Adrenal gland (tissue), 9 donors: ENCODE measurements at regions not wholly inside any gene's neighbourhood (a gene's known extent, or its start where the extent isn't known, plus 50 kb on each side); places are given as distances from the start of the nearest gene placed in this dataset.

Experiments
- DNase-seq, 7 donors: peaks; one replicate each; pipeline ENCODE4 v3.0.0-alpha.2; 2019 to 2020
- H3K27ac ChIP-seq, 5 donors: fragments of 200-600 bp; sonication (generic) in 4 of 5; 1 replicate in 3 of 5; 2 replicates in 2 of 5; pipeline versions ENCODE4 v1.5.1 to v1.8.0; 2016 to 2020; ENCODE audit warnings: mild to moderate bottlenecking in 1 of 5
- H3K27me3 ChIP-seq: fragments of 200-600 bp; 2 replicates; pipeline ENCODE4 v1.8.0; 2021
- H3K36me3 ChIP-seq, 2 donors: fragments of 200-600 bp; replicated peaks in 1 of 2; 1 replicate in 1 of 2; 2 replicates in 1 of 2; pipeline versions ENCODE4 v1.5.1 to v1.8.0; 2018 to 2022
- H3K4me1 ChIP-seq, 2 donors: fragments of 200-600 bp; replicated peaks in 1 of 2; 1 replicate in 1 of 2; 2 replicates in 1 of 2; pipeline versions ENCODE4 v1.5.1 to v1.8.0; 2018 to 2021
- H3K4me3 ChIP-seq, 4 donors: fragments of 200-600 bp; sonication (generic) in 3 of 4; one replicate each; pipeline ENCODE4 v1.5.1; 2016 to 2018
- H3K9me3 ChIP-seq, 3 donors: fragments of 200-600 bp; sonication (generic) in 1 of 3; replicated peaks in 1 of 3; 1 replicate in 2 of 3; 2 replicates in 1 of 3; pipeline versions ENCODE4 v1.5.1 to v1.8.0; 2016 to 2021
- CTCF ChIP-seq, 6 experiments: fragments of 450-650 bp in 4 of 6; fragments of 200-600 bp in 2 of 6; sonication (generic) in 1 of 6; IDR thresholded peaks; 1 replicate in 5 of 6; 2 replicates in 1 of 6; pipeline versions ENCODE4 v1.5.1 to v1.8.0; 2016 to 2021; ENCODE audit warnings: antibody characterized with exemption in 6 of 6, mild to moderate bottlenecking in 2 of 6, moderate library complexity in 1 of 6
- POLR2A ChIP-seq, 2 donors: fragments of 450-650 bp; IDR thresholded peaks; one replicate each; pipeline ENCODE4 v1.6.1; 2017; ENCODE audit warnings: antibody characterized with exemption in 2 of 2, mild to moderate bottlenecking in 2 of 2, moderate library complexity in 1 of 2
- WGBS, 4 donors: extraction: QIAGEN DNeasy Blood & Tissue Kit in 2 of 4; methylation state at CpG; one replicate each; pipeline versions ENCODE4 v1.1.5 to v1.1.7; 2013 to 2017; 5-methylcytosine and 5-hydroxymethylcytosine counted together
- intact Hi-C, 2 donors: fragments of 100-400 bp; cut with DNase I; formaldehyde crosslinking; loops; one replicate each; pipeline versions ENCODE4 v1.14.1 to v1.15.0; 2022 to 2023
- donor health status: healthy with polysubstance abuse.
- donor health status: Bipolar disorder and iron deficiency.
- donor health status: DM: yes; HTN: yes; CAD: no.
- donor health status: DM: no; HTN: no; CAD: no.
- donor health status: DM: no; HTN: no; CAD: no.

- H3K4me3 ChIP-seq, result no peak overlapping the region
- no peaks in the 10 kb centered on the region for H3K27me3 ChIP-seq
- TF ChIP-seq CTCF (IDR thresholded peaks at IDR 0.05), result no peak
- TF ChIP-seq POLR2A (IDR thresholded peaks at IDR 0.05), result no peak
- no peaks in the 10 kb centered on the region for H3K9me3 ChIP-seq
- H3K27ac ChIP-seq, result no peak overlapping the region
- WGBS, 4 donors, result 69 to 90% (median 73%) methylated on average over 1 of the region's 1 CpG
- intact Hi-C loops, result no loop called here
- H3K36me3 ChIP-seq, result no peaks in the 10 kb centered on the region
- DNase-seq, result no peak
- no peaks in the 10 kb centered on the region for H3K4me1 ChIP-seq
Observed at GRCh38 chr3:178901204-178901603, 170.4 kb downstream of the ZMAT3 start.

- no peak overlapping the region for H3K27ac ChIP-seq
- DNase-seq, result no peak
Observed at GRCh38 chr3:178900029-178900646, 171.5 kb downstream of the ZMAT3 start.

GRCh38 chr3:178895178-178895789 lies 176.3 kb downstream of the ZMAT3 start:
- H3K4me1 ChIP-seq, result no peaks in the 10 kb centered on the region
- no peak overlapping the region for H3K27ac ChIP-seq
- WGBS, 4 donors, result 75 to 86% (median 78%) methylated on average over 4 of the region's 4 CpGs
- no peaks in the 10 kb centered on the region for H3K36me3 ChIP-seq
- no peaks in the 10 kb centered on the region for H3K27me3 ChIP-seq
- no peak overlapping the region for H3K4me3 ChIP-seq
- no peak for TF ChIP-seq CTCF (IDR thresholded peaks at IDR 0.05)
- no peak for TF ChIP-seq POLR2A (IDR thresholded peaks at IDR 0.05)
- intact Hi-C loops, result no loop called here
- H3K9me3 ChIP-seq, result no peaks in the 10 kb centered on the region
- DNase-seq, result no peak

More at GRCh38 chr3:178900029-178900646, 171.5 kb downstream of the ZMAT3 start:
- intact Hi-C loops, result no loop called here
- Histone ChIP-seq H3K36me3 (no peaks in the 10 kb centered on the region), H3K27me3 (no peaks in the 10 kb centered on the region), H3K9me3 (no peaks in the 10 kb centered on the region), H3K4me3 (no peak overlapping the region), H3K4me1 (no peaks in the 10 kb centered on the region)
- TF ChIP-seq CTCF (IDR thresholded peaks at IDR 0.05) (no peak), POLR2A (IDR thresholded peaks at IDR 0.05) (no peak)
